IPS-20b (cell line): ENCODE measurements at regions not wholly inside any gene's neighbourhood (a gene's known extent, or its start where the extent isn't known, plus 50 kb on each side); places are given as distances from the start of the nearest gene placed in this dataset.

ENCODE experiments used
- H3K27ac ChIP-seq: one replicate; pipeline ENCODE4 v1.5.1; 2013; ENCODE audit warnings: low read length
- H3K27me3 ChIP-seq: 2 replicates; pipeline ENCODE4 v1.6.1; 2013; ENCODE audit warnings: mild to moderate bottlenecking, low read length, inconsistent platforms; ENCODE audit not compliant: insufficient read depth
- H3K36me3 ChIP-seq: 2 replicates; pipeline ENCODE4 v1.6.1; 2013; ENCODE audit warnings: low read depth, mild to moderate bottlenecking, inconsistent platforms, low read length, moderate library complexity; ENCODE audit not compliant: insufficient read depth
- H3K4me1 ChIP-seq: 2 replicates; pipeline ENCODE4 v1.6.1; 2013; ENCODE audit warnings: mild to moderate bottlenecking, control low read depth, inconsistent platforms, low read length, moderate library complexity; ENCODE audit not compliant: insufficient read depth
- H3K4me3 ChIP-seq: 2 replicates; pipeline ENCODE4 v1.5.1; 2013; ENCODE audit warnings: mild to moderate bottlenecking, low read length, inconsistent platforms
- H3K9ac ChIP-seq: 2 replicates; pipeline ENCODE4 v1.6.1; 2013; ENCODE audit warnings: low read depth, mild to moderate bottlenecking, inconsistent platforms, low read length, moderate library complexity
- H3K9me3 ChIP-seq: 2 replicates; pipeline ENCODE4 v1.6.1; 2013; ENCODE audit warnings: mild to moderate bottlenecking, low read depth, low read length, inconsistent platforms; ENCODE audit not compliant: insufficient read depth

DNA sequence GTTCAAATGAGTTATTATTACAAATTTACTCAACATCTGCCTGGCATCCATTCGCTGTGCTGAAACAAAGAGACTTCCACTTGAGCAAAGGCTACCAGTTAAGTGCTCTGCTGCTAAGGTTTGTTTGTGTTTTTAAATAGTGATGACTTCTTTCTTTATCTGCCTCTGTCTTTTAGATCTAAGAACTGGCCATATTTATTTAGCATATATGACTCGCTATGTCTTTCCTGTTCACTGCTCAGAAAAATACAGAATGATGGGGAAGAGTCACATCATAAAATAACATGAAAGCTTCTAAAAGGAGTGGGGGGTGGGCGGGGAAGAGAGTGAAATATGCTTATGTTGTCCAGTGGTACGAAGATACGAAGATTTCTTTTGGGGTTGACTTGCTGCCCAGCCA, 322.2 kb downstream of the GPAT3 start:
- Histone ChIP-seq H3K9ac (no peak overlapping the region), H3K27ac (no peak overlapping the region), H3K4me3 (no peak overlapping the region), H3K36me3 (no peaks in the 10 kb centered on the region), H3K27me3 (no peaks in the 10 kb centered on the region; the same call in 1 of the 2 replicates), H3K9me3 (no peaks in the 10 kb centered on the region), H3K4me1 (peaks cover 20% of the 10 kb centered on the region)

DNA sequence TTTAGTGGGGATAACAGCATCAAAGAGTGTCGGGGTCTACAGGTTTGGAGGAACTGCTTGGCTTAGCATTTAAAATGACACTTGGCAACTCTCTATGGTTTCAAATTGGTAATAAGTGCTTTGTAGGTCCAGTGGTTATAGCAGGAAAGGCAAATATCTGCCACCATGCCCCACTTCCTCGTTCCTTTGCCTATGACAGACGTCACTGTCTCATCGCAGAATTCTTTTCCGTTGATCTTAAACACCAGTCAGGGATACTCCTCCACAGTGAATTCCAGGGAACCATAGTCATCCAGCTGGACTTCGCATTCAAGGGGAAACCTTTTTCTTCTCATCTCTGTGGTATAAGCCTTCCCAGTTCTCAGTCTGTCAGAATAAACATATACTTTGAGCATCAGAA, 319.1 kb downstream of the GPAT3 start:
- H3K4me1 ChIP-seq: peaks cover 46% of the 10 kb centered on the region
- H3K9ac ChIP-seq: no peak overlapping the region
- no peak overlapping the region for H3K27ac ChIP-seq
- H3K4me3 ChIP-seq: no peak overlapping the region
- no peaks in the 10 kb centered on the region for H3K9me3 ChIP-seq
- H3K27me3 ChIP-seq: no peaks in the 10 kb centered on the region; the same call in 1 of the 2 replicates
- H3K36me3 ChIP-seq: no peaks in the 10 kb centered on the region

DNA sequence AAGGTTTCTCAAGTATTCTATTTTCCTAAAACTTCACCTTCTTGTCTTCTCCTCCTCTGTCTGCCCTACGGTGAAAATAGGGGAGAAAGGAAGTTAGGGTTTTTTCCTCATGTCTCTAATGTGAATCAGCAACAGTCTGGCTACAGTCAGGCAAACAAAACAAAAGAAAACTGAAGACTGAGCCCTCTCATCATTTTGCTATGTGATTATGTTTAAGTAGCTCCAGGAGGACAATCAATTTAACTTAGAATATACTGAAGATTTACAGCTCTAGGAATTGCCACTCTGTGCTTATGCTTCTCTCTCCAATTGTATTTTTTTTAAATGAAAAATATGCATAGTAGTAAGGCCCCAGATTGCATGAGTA, 316.2 kb downstream of the GPAT3 start:
- Histone ChIP-seq H3K4me1 (peaks cover 49% of the 10 kb centered on the region), H3K27ac (no peak overlapping the region), H3K9ac (peak overlapping the region; percentile 9), H3K9me3 (no peaks in the 10 kb centered on the region), H3K4me3 (peak overlapping the region; percentile 50), H3K36me3 (no peaks in the 10 kb centered on the region), H3K27me3 (no peaks in the 10 kb centered on the region; the same call in 1 of the 2 replicates)

DNA sequence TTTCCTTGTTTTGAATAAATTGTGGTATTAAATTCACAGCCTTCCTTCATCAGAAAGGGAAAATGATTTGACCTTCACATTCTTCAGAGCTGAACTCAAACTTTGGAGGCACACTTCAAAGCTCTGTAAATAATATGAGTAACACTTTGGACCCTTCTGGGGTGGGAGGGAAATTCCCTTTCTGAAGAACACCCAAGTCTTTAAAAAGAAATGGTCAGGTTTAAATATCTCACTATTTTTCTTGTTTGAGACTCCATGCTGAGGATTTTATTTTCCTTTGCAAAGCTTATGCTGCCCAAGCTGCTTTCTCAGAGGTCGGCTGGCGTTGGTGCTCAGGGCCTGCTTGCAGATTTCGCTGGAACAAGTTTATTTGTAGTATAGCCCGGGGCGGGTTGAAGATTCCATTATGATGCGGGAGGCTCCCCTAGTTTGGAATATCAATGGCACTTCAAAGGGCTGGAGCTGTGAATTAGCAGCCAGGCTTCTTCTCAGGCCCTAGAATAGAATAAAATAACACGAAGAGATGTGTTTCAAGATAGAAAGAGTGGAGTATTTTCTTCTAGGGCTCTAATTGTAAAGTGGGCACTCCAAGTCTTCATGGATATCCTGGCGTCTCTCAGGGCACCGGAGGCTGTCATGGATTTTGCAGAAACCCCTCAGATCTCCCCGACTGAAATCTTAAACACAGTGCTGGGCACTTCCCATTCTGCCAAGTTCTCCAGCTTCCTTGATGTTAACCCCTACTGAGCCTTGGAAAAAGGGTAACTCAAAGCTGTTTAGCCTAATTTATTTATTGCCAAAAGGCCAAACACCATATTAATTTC, 315.6 kb downstream of the GPAT3 start:
- peak overlapping the region; percentile 54 for H3K27ac ChIP-seq

DNA sequence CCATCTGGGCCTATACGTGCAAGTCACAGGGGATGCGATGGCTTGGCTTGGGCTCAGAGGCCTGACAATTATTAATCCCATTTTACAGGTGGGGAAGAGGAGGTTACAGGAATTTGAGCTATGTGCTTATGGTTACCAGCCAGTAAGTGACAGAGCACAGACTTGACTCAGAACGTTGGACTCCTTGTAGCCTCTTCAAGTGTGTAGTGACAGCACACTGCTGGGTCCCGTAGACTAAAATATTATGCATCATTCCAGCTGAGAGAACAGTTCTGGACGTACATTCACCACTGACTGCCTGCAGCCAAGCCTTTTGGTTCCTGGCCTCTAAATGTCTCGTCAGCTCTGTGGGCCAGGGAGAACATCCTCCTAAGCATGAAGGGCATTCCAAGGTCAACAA, 314.5 kb downstream of the GPAT3 start:
- Histone ChIP-seq H3K27ac (no peak overlapping the region), H3K36me3 (no peaks in the 10 kb centered on the region), H3K9ac (peak overlapping the region; percentile 9), H3K9me3 (no peaks in the 10 kb centered on the region), H3K4me3 (no peak overlapping the region; the same call in 1 of the 2 replicates), H3K27me3 (no peaks in the 10 kb centered on the region; the same call in 1 of the 2 replicates), H3K4me1 (peaks cover 46% of the 10 kb centered on the region)

More for the DNA sequence above, 315.6 kb downstream of the GPAT3 start:
- peaks cover 49% of the 10 kb centered on the region for H3K4me1 ChIP-seq
- no peaks in the 10 kb centered on the region for H3K9me3 ChIP-seq
- peak overlapping the region; percentile 9 for H3K9ac ChIP-seq
- peak overlapping the region; percentile 50 for H3K4me3 ChIP-seq
- H3K36me3 ChIP-seq: no peaks in the 10 kb centered on the region
- H3K27me3 ChIP-seq: no peaks in the 10 kb centered on the region; the same call in 1 of the 2 replicates

DNA sequence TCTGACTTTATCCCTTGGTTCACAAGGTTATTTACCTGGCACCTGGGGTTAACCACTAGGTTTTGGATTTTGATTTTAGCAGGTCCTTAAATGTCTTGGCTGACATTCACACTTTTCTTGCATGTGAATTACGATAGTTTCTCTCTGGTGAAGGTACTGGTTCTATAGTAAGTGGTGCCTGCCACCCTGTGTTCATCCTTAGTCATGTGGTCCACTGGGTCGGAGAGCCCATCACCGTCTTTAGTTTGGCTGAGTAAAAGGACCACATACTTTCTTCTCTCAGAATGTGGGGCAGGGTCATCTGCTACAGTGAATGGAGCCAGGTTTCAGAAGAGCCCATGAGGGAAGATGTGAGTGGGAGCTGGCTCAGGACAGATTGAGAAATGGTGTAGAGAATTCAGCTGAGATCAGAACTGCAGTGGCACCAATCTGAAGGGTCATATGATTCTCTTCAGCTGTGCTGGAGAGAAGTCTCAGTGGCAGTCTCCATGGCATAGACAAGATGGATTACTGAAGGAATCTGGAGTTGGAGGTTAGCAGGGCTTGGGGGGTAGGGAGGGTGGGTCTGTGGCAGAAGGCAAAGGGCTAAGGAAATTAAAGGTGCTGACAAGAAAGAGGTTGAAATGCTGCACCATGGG, 310.4 kb downstream of the GPAT3 start:
- no peaks in the 10 kb centered on the region for H3K27me3 ChIP-seq
- no peaks in the 10 kb centered on the region for H3K36me3 ChIP-seq
- no peak overlapping the region for H3K27ac ChIP-seq
- H3K4me3 ChIP-seq: no peak overlapping the region
- H3K4me1 ChIP-seq: peaks cover 12% of the 10 kb centered on the region
- no peaks in the 10 kb centered on the region for H3K9me3 ChIP-seq
- no peak overlapping the region for H3K9ac ChIP-seq

DNA sequence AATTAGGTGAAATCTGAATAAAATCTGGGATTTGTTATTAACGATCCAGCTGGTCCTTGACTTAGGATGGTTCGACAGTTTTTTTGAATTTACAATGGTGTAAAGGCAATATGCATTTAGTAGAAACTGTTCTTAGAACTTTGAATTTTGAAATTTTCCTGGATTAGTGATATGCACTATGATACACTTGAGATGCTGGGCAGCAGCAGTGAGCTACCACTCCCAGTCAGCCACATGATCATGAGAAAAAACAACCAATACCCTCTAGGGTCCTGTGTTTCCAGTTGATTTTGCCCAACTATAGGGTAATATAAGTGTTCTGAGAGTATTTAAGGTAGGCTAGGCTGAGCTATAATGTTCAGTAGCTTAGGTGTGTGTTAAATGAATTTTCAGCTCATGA, 303.7 kb downstream of the GPAT3 start:
- H3K9me3 ChIP-seq: no peaks in the 10 kb centered on the region
- no peak overlapping the region for H3K4me3 ChIP-seq
- no peak overlapping the region for H3K9ac ChIP-seq
- no peaks in the 10 kb centered on the region for H3K4me1 ChIP-seq
- no peaks in the 10 kb centered on the region for H3K27me3 ChIP-seq
- no peaks in the 10 kb centered on the region for H3K36me3 ChIP-seq
- H3K27ac ChIP-seq: no peak overlapping the region

DNA sequence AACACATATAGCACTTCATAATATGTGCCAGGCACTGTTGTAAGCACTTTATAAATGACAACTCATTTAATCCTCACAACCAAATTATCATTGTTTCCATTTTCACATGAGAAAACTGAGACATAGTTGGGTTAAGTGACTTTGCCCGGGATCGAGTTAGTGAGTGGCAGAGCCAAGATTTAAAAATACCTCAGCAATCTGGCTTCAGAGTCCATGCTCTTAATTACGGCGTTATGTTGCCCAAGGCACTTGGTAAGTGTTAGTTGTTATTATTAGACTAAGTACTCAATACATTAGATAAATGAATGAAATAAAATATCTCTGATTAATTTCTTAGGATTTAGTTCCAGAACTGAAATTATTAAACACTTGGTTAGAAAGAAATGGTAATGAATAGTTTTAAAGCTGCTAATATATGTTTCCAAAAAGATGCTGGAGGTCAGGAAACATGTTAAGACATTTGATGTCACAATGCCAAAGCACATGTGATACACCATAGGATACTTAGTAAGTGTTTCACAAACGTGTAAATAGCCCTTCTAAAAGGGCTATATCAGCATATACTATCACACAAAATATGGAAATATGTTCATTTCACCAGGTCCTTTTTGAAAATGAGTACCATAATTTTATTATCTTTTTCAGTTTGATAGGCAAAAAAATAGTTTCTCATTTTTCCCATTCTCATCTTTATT, 301.9 kb downstream of the GPAT3 start:
- Histone ChIP-seq H3K9ac (no peak overlapping the region), H3K9me3 (no peaks in the 10 kb centered on the region), H3K27ac (no peak overlapping the region), H3K4me3 (no peak overlapping the region), H3K36me3 (no peaks in the 10 kb centered on the region), H3K27me3 (no peaks in the 10 kb centered on the region), H3K4me1 (no peaks in the 10 kb centered on the region)

DNA sequence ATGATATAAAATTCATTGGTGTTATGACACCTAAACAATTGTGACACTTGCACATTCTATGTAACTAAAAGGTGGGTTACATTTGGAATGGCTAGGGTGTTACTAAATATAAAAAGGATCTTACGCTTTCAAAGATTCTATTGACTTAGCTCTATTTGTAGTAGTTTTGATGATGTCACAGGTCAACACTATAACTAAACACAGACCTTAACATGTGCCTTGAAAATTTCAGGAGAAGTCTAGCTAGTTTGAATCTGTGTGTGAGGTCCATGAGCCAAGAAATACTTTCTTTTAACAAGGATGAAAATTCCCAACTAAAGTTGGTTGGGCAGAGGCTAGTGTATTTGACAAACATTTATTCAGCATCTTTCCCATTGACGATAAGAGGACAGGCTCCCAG, 298.0 kb downstream of the GPAT3 start:
- Histone ChIP-seq H3K27me3 (no peaks in the 10 kb centered on the region), H3K9ac (no peak overlapping the region), H3K4me1 (no peaks in the 10 kb centered on the region), H3K9me3 (no peaks in the 10 kb centered on the region), H3K27ac (no peak overlapping the region), H3K36me3 (no peaks in the 10 kb centered on the region), H3K4me3 (no peak overlapping the region)

DNA sequence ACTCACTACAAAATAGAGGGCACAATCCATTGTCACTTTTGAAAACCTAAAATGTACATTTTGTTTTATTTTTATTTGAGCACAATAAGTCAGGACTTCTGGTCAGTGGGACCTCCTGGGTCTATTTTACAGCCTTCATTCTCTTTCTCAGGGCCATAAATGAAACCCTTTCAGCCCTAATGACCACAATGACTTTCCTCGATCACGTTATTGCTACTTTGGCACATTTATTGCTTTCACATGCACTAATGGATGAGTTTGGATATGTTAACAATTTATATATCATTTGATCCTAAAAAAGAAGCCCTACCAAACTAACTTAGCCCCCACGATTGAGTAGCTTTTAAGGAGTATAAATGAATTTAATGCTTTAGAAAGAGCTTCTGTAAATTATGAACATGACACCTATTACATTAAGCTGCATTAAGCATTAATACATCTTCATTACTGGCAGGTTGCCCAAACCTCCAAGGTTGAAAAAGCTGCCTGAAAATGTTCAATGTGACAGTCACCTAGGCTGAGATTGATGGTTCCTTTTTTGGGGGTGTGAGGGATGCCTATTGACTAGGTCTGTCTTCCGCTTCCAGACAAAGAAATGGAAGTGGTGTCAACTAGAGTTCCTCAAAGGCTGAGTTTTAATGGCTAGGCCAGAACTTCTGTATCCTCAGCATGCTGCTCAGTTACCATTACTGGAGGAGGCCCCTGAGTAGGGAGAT, 296.4 kb downstream of the GPAT3 start:
- no peak overlapping the region for H3K4me3 ChIP-seq
- H3K9me3 ChIP-seq: no peaks in the 10 kb centered on the region
- no peaks in the 10 kb centered on the region for H3K27me3 ChIP-seq
- H3K9ac ChIP-seq: no peak overlapping the region
- no peak overlapping the region for H3K27ac ChIP-seq
- no peaks in the 10 kb centered on the region for H3K4me1 ChIP-seq
- H3K36me3 ChIP-seq: no peaks in the 10 kb centered on the region

DNA sequence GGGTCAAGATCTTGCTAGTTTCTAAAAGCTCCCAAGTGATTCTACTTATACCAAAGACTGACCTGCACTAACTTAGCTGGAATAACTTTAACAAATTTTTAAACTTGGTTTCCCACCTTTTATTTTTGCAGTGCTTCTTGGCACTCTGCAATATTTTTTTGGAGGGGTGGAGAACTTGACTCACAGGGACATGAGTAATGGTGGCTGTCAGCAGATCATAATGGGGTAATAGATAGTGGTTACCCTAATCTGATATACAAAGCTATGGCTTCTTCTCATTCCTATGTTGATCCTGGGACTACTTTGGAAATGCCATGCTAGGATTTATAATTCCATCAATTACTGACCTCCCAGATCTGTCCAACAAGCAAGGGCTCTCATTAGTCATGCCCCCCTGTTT, 295.7 kb downstream of the GPAT3 start:
- no peak overlapping the region for H3K9ac ChIP-seq
- no peaks in the 10 kb centered on the region for H3K4me1 ChIP-seq
- no peak overlapping the region for H3K4me3 ChIP-seq
- no peaks in the 10 kb centered on the region for H3K9me3 ChIP-seq
- H3K27me3 ChIP-seq: no peaks in the 10 kb centered on the region
- no peak overlapping the region for H3K27ac ChIP-seq
- no peaks in the 10 kb centered on the region for H3K36me3 ChIP-seq
